GM21786 (cell line): ENCODE measurements at regions not wholly inside any gene's neighbourhood (a gene's known extent, or its start where the extent isn't known, plus 50 kb on each side); places are given as distances from the start of the nearest gene placed in this dataset.
"Not testable (repeated sequence)": the region's sequence is repeated elsewhere in the genome, so short reads cannot be mapped to it uniquely, and the experiment has no call there.

Source experiments
- ATAC-seq: cut with Tn5 transposase; IDR thresholded peaks from one replicate; pipeline ENCODE4 v1.9.1; 2021; ENCODE audit not compliant: unreplicated experiment

DNA sequence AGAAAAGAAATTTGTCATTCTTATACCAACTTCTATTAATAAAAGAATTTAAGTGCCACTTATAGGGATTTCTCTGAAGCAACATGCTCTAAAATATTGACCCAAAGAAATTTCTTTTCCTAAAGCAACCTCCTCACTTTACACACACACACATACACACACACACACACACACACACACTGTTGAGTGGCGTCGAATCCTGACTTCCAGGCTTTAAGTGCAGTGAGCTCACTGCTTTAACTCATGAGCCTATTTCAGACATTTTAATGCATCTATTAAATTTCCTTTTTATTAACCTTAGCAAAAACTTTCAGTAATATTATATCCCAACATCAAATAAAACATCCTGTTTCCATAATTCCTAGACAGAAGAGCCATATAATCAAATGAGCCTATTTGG lies 229.1 kb upstream of the ACVR2A start:
- ATAC-seq = no peak

DNA sequence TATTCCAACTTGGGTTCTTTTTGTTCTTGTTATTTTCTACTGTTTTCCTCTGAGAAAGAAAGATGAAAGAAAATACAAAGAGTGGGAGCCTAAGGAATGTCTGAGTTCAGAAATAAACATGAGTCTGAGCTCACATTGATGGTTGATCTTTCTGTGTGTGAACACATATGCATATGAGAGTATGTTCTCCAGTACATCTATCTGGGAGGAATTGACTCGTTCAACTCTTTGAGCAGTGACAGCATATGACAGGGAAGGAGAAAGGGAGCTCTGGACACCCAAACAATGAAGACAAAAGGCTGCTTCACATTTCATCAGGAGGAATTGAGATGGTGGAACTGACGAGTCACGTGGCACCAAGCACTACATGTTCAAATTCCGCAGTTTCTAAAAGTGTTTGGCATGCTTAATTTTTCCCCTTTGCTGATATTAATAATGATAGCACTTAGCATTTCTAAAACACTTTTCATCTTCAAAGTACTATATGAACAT lies 229.8 kb upstream of the ACVR2A start:
- no peak for ATAC-seq

DNA sequence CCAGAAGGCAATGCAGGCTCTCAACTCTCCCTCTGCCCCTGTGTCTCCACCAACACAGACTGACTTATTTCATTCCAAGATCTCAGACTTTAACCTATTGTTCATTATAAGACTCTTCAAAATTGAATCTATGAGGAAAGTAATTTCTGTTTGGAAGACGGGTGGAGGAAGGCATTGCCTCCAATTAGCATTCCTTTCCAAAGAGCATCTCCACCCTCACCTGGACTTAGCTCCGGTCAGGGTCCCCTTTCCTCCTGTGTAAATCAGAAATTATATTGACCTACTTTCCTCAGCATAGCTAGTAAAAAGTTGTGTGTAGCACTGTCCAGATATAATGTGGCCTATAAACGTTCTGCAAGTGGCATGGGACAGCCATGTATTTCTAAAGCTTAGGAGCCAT lies 230.4 kb upstream of the ACVR2A start:
- ATAC-seq = no peak

DNA sequence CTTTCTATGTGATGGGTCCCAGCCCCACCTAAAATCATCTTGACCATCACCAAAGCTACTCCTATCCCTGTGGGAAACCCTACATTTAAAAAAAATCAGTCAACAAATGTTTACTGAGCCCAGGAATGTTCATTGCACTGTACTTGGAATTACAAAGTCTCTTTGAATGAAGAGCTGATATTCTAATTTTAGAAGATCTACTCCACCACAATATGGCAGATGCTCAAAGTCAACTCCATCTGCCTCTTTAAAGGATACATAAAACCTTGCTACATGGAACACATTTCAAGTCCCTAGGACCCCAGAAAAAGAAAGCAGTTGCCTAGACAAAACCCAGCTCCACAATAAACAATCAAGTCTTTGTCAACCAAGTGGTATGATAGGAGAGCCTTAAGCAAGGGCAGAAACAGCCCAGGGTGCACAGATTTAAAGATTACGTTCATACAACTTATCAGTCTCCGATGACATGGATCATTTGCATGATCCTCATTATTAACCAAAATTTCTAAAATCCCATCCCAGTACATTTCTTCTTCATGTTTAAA lies 234.3 kb upstream of the ACVR2A start:
- ATAC-seq = no peak

DNA sequence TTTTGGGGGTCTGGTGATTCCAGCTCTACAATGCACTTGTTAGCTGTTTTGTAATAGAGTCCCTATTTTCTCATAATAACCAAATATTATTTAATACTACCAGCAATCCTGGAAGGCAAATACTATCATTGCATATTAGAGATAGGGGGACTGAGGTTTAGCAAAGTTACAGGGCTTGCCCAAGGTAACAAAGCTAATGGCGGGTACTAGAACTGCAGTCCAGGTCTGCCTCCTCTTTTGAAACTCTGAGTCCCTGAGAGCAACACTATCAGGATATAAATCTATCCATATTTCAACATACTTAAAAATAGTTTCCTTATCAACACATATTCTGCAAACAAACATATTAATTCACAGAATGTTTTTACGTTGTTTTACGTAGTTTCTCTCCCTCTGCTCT lies 235.5 kb upstream of the ACVR2A start:
- ATAC-seq = no peak

DNA sequence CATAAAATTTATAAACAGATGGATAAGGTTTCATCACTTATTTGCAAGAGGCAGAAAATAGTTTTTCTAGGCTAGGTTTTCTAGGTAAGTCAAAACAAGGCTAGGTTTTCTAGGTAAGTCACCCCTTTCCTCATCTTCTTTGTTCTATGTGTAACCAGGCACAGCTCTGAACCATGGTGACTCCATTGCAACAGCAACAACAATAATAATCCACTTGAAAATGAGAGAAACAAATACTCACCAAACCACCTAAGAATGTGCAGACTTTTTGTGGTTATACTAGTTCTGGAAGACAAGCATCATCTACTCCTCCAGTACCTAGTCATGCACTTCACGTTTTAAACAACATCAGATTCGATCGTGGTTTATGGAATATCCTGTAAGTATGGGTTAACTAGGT lies 237.4 kb upstream of the ACVR2A start:
- no peak for ATAC-seq

DNA sequence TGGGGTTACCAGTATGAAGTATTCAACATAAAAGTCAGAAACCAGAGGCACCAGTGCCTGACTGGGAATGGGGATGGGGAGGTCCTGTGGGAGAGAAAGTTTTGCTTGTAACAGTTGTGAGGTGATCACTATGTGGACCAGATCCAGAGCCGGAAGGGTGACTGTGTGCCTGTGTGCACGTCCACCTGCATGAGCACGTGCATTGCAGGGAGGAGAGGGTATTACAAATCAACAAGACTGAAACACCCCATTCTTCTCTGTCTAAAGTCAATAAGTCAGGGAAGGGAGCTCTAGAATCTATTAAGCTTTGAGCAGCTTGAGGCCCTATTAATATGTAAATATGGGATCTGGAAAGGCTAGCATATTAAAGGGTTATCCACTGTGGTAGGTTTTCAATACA lies 241.0 kb upstream of the ACVR2A start:
- ATAC-seq = no peak

DNA sequence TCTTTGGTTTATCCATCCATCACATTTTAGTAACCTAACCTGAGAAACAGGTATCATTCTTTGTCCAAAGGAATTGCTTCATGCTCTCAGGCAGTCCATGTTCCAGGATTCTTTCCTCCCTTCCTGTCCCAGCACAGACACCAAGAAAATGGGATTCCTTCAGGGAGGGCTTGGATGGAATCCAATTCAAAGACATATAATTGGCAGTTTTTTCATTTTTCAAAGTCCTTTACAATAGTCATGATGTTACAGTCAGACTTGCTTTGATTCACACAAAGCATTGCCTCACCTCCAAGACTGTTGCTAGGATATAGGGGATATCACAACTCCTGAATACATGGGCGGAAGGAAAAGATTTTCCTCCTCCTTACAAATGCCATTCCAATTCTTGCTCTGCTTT lies 241.4 kb upstream of the ACVR2A start:
- no peak for ATAC-seq

DNA sequence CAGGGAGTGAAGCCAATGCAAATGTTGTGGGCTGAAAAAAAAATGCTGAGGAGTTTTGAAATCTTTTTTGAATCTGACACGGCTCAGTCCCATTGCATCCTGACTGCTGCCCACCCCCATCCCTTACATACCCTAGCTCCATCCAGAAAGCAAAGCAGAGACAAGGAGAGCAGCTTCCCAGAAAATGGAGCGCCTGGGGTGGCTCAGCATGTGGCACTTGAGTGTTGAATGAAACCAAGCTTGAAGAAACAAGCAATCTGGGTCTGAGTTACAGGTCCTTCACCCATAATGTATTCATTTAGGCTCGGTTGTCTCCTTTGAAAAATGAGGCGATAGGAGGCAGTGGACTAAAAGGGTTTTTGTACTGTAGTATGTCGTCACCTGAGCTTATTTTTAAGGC lies 244.2 kb upstream of the ACVR2A start:
- ATAC-seq = no peak

DNA sequence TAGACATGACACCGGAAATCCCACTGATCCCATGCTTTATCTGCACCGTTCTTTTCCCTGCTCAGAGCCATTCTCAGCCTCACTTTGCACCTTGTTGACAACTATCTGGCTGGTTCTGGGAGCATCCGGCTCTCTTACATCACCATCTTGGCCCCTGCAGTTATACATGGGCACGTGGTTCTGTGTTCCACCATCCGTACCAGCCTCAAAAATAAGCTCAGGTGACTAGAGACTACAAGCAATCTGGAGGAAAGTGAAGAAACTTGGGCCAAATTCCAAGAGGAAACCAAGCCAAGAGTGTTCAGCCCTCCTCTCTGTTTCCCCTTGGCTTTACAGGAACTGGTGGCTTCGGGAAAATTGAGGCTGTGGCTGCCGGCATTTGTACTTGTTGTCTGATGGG lies 244.6 kb upstream of the ACVR2A start:
- ATAC-seq = no peak

DNA sequence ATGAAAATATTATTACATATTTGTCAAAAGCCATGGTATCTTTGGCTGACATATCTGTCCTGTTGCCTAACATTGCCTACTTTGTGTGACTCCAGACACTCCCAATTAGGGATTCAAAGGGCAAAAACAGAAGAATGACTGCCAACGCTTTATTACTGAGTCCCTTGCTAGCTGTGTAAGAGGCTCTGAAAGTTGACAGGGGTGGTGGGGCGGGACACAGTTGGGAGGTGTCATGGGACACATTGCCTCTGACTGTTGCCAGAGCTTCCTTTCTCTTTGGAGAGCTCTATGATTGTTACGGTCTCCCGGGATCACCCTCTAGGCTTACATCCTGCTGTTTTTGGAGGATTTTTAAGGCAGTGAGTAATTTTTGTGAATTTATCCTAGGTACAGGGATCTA lies 249.6 kb upstream of the ACVR2A start:
- ATAC-seq = no peak

DNA sequence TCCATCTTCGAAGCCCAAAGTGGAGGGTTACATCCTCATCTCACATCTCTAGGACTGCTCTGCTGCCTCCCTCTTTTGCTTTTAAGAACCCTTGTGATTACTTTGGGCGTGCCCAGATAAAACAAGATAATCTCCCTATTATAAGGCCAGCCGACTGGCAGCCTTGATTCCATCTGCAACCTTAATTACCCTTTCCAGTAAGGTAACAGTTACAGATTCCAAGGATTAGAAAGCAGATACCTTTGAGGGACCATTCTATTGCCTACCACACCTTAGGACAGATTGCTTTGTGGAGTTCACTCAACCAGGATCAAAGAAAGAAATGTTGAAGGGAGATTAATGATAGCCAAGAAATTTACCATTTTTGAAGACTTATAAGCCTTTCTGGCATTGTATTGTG lies 250.8 kb upstream of the ACVR2A start:
- no peak for ATAC-seq

DNA sequence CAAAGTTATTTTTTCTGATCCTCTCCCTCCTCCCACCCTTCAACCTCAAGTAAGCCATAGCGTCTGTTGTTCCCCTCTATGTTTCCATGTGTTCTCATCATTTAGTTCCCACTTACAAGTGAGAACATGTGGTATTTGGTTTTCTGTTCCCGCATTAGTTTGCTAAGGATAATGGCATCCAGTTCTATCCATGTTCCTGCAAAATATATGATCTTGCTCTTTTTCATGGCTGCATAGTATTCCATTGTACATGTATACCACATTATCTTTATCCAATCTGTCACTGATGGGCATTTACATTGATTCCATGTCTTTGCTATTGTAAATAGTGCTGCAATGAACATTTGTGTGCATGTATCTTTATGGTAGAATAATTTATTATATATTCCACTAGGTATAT lies 252.0 kb upstream of the ACVR2A start:
- not testable (repeated sequence) for ATAC-seq

DNA sequence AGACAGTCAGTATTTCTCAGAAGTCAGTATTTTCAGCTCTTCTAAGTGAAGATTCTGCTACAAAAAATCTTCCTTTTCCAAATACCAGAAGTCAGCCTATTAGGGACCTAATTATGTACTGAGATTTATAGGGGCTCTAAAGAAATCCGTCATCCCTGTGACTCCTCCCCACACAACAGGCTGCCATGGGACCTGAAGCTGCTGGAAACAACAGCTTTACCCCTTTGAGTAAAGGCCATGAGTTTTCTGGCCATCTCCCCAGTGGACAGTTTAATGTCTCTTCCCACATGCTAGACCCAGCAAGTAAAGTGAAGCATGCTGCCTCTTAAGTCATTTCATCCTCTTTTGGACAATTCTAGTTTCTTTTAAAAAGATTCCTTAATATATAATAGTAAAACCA lies 255.7 kb upstream of the ACVR2A start:
- no peak for ATAC-seq

DNA sequence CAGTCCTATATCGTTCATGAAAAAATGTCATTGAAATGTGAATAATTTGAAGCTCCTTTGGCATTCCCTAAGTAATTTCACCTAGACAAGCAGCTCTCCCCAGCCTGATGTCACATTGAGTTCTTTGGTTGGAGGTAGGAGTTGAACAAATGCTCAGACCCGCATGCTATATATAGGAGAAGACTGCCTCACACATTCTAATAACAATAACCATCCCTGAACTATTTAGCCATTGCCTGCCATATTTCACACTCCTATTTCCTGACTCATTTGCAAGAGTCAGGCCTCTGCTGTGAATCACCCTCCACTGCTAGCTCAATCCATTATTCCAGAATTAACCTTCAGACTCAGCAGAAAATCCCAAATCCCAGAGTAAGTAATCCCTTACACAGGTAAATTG lies 256.6 kb upstream of the ACVR2A start:
- no peak for ATAC-seq

DNA sequence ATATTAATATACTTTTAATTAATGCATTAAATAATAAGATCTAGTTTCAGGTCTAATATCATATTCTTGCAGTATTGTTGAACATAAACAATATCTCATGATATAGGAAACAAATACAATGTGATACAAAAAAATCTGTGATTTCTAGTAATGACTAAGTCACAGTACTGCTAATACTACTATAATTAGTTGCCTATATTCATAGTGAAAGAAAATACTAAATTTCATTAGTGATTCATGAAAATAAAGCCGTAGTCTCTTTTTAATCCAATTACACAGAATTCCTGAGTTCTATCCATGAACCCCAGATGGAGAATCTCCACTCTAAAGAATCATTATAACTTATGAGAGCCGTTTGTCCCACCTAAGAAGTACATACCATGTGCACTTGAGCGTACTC lies 266.3 kb upstream of the ACVR2A start:
- ATAC-seq = no peak

DNA sequence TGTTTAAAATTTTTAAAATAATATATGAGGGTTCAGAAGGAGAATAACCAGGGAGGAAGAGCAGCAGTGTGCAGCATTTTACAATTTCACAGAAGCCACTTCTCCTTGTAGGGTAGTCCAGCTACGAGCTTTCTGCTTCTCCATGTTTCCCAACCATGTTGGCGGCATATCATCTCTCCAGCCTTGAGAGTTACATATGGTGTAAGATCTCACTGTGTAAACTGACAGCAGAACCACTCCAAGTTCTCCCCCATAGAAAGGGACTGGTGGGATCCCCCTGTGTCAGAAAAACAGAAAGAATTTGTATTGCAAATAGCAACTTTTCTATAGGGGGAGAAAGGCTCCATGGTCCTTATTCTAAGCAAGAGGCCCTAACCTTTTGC lies 266.8 kb upstream of the ACVR2A start:
- ATAC-seq = no peak

DNA sequence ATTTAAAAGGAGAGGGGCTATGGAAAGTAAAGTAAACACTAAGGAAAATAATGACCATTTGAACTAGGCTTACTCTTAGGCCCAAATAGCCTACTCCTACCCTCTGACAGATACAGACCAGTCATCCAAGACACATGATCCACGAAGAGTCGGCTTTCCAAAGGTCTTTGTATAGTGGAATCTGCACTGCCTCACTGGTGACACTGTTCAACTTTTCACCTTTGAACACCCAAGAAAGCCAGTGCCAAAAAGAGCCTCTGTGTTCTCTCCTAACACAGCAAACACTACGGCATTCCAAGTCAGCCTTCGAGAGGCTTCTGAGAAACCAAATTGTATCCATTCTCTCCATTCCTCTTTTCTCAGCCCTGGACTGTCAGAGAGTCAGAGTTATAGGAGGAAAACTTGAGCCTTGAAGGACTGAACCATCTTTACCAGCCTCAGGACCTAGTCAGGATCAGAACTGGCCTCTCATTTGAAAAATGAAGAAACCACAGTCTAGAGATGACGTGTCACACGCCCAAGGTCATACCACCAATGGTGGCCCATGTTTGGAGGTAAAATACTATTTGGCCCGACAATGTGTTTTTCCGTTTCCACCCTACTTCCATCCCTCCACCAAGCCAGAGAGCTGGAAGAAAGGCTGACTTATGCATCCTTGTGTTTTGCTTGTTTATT lies 267.4 kb upstream of the ACVR2A start:
- ATAC-seq = no peak

DNA sequence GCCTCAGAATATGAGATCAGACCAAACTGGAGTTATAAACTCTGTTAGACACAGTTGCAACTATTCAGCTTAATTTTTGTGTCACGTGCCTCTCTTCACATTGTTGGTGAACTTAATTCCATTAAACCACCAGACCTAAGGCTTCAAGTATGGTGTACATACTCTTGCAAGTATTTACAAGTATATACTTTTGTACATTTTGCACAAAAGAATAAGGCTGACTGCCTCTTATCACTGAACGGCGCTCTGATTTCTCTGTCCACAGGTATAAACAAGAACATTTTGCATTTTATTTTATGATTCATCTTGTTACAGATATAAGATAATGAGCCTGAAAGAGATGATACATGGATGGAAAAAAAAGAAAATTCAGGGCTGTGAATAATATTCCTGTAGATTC lies 269.7 kb upstream of the ACVR2A start:
- ATAC-seq = no peak

DNA sequence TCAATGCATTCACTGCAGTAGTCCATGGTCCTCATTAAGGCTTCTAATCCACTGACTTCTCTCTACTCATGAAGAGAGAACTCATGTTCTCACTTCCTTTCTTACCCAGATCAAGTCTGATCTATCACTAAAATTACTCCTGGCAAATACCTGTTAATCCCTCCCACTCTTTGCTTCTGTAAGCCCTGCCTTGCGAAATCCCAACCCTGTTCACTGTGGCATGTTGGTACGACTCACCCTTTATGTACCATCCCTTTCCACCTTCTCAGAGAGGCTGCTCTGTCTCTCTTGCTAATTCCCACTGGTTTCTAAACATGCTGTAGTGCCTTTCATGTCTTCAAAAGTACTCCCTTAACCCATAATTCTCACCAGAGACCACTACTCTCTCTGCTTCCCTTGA lies 272.2 kb upstream of the ACVR2A start:
- ATAC-seq = no peak

DNA sequence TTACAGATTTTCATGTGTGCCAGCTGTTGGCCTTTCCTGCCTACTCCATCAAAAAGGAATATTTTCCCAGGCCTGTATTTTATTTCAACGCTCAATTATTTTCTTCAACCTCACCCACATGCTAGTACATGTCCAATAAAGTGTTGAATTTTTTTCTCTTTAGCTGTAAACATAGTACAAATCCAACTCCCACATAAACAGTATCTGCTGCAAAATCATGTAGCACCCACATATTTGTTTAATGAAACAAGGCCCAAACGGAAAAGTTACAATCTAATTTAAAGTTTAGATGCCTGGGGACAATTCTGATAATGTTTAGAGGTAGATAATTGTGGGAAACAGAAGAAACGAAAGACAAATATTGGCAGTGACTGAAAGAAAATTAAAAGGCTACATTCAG lies 275.4 kb upstream of the ACVR2A start:
- ATAC-seq = no peak

DNA sequence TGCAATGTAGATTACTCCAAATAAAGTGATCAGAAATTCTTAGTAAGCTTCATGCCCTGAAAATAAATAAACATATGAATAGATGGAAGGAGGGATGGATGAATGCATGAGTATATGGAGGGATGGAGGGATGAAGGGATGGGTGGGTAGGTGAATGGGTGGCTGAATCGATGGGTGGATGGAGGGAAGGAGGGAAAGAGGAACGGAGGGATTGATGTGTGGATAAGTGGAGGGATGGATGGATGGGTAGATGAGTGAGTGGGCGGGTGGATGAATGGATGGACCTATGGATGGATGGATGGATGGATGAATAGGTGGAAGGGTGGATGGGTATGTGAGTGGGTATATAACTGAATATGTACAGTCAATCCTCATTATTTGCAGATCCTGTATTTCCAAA lies 276.7 kb upstream of the ACVR2A start:
- ATAC-seq = no peak

DNA sequence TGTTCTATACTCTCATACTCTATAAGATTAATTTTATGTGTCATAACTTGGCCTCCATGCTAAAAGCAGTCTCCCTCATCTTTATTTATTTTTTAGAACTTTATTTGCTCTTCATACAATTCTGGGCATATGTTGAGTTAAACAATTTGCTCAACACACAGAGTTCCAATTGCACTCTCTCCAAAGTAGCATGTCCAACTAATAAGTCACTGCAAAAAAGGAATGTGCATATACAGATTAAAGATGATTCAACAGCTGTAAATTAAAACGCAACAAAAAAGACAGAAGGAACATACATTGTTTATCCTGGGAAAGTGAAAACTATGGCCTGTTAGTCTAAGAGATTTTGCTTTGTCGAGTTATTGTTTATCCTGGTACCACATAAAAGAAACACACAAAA lies 277.7 kb upstream of the ACVR2A start:
- ATAC-seq = no peak
